ENCODE measurements at regions not wholly inside any gene's neighbourhood (a gene's known extent, or its start where the extent isn't known, plus 50 kb on each side); places are given as distances from the start of the nearest gene placed in this dataset.
"Not testable (repeated sequence)": the region's sequence is repeated elsewhere in the genome, so short reads cannot be mapped to it uniquely, and the experiment has no call there.

GRCh38 chr7:156006876-156007275 is 194.6 kb upstream of the SHH start:
- DNase-seq; H3K27ac Mint-ChIP-seq; H3K36me3 Mint-ChIP-seq (ENCODE audit: low read depth); H3K9me3 ChIP-seq (ENCODE audit: control insufficient read depth, low read length, poor library complexity, severe bottlenecking); H3K4me1 Mint-ChIP-seq; ATAC-seq: not testable (repeated sequence)
- H3K27me3 Mint-ChIP-seq, result peaks cover 15% of the 10 kb centered on the region
- H3K4me3 Mint-ChIP-seq, result peak overlapping the region; percentile 37

- H3K4me1 Mint-ChIP-seq, result peaks cover 3% of the 10 kb centered on the region
- no peak overlapping the region for H3K4me3 Mint-ChIP-seq
- ATAC-seq (no peak), DNase-seq (no peak)
- peaks cover 24% of the 10 kb centered on the region for H3K27me3 Mint-ChIP-seq
- no peaks in the 10 kb centered on the region for H3K36me3 Mint-ChIP-seq (ENCODE audit: low read depth)
- H3K27ac Mint-ChIP-seq, result no peak overlapping the region
- peaks cover 3% of the 10 kb centered on the region for H3K9me3 ChIP-seq (ENCODE audit: control insufficient read depth, low read length, poor library complexity, severe bottlenecking)
Observed at GRCh38 chr7:156006024-156006423, 193.8 kb upstream of the SHH start.

- peaks cover 3% of the 10 kb centered on the region for H3K4me1 Mint-ChIP-seq
- H3K9me3 ChIP-seq (ENCODE audit: control insufficient read depth, low read length, poor library complexity, severe bottlenecking), result peaks cover 3% of the 10 kb centered on the region
- H3K27me3 Mint-ChIP-seq, result peaks cover 32% of the 10 kb centered on the region
- no peaks in the 10 kb centered on the region for H3K36me3 Mint-ChIP-seq (ENCODE audit: low read depth)
- no peak overlapping the region for H3K4me3 Mint-ChIP-seq
- H3K27ac Mint-ChIP-seq, result no peak overlapping the region
- ATAC-seq (no peak), DNase-seq (no peak)
Observed at GRCh38 chr7:156005202-156005691, 193.0 kb upstream of the SHH start.

GRCh38 chr7:156004265-156005201 is 192.3 kb upstream of the SHH start:
- Mint-ChIP-seq H3K27ac (no peak overlapping the region), H3K27me3 (peaks cover 34% of the 10 kb centered on the region), H3K36me3 (ENCODE audit: low read depth) (no peaks in the 10 kb centered on the region), H3K4me3 (no peak overlapping the region), H3K4me1 (peaks cover 3% of the 10 kb centered on the region)
- ATAC-seq (no peak), DNase-seq (no peak)
- H3K9me3 ChIP-seq (ENCODE audit: control insufficient read depth, low read length, poor library complexity, severe bottlenecking), result no peaks in the 10 kb centered on the region

- Mint-ChIP-seq H3K36me3 (ENCODE audit: low read depth) (no peaks in the 10 kb centered on the region), H3K27me3 (peaks cover 42% of the 10 kb centered on the region), H3K4me1 (peaks cover 4% of the 10 kb centered on the region), H3K4me3 (no peak overlapping the region), H3K27ac (no peak overlapping the region)
- no peaks in the 10 kb centered on the region for H3K9me3 ChIP-seq (ENCODE audit: control insufficient read depth, low read length, poor library complexity, severe bottlenecking)
- no peak for ATAC-seq
- DNase-seq, result no peak
Observed at GRCh38 chr7:156003220-156004162, 191.2 kb upstream of the SHH start.

GRCh38 chr7:156002362-156003066 is 190.3 kb upstream of the SHH start:
- H3K4me3 Mint-ChIP-seq, result no peak overlapping the region
- H3K36me3 Mint-ChIP-seq (ENCODE audit: low read depth), result no peaks in the 10 kb centered on the region
- peaks cover 9% of the 10 kb centered on the region for H3K4me1 Mint-ChIP-seq
- ATAC-seq (no peak), DNase-seq (no peak)
- no peak overlapping the region for H3K27ac Mint-ChIP-seq
- H3K9me3 ChIP-seq (ENCODE audit: control insufficient read depth, low read length, poor library complexity, severe bottlenecking), result no peaks in the 10 kb centered on the region
- H3K27me3 Mint-ChIP-seq, result peaks cover 52% of the 10 kb centered on the region

GRCh38 chr7:156001496-156002260 is 189.4 kb upstream of the SHH start:
- no peak overlapping the region for H3K27ac Mint-ChIP-seq
- no peaks in the 10 kb centered on the region for H3K9me3 ChIP-seq (ENCODE audit: control insufficient read depth, low read length, poor library complexity, severe bottlenecking)
- peaks cover 15% of the 10 kb centered on the region for H3K4me1 Mint-ChIP-seq
- H3K36me3 Mint-ChIP-seq (ENCODE audit: low read depth), result no peaks in the 10 kb centered on the region
- no peak overlapping the region for H3K4me3 Mint-ChIP-seq
- no peak for ATAC-seq
- DNase-seq, result no peak
- peaks cover 60% of the 10 kb centered on the region for H3K27me3 Mint-ChIP-seq

- Mint-ChIP-seq H3K27ac (no peak overlapping the region), H3K4me3 (no peak overlapping the region), H3K27me3 (peaks cover 68% of the 10 kb centered on the region), H3K4me1 (peaks cover 16% of the 10 kb centered on the region), H3K36me3 (ENCODE audit: low read depth) (no peaks in the 10 kb centered on the region)
- DNase-seq, result no peak
- no peaks in the 10 kb centered on the region for H3K9me3 ChIP-seq (ENCODE audit: control insufficient read depth, low read length, poor library complexity, severe bottlenecking)
- ATAC-seq, result no peak
Observed at GRCh38 chr7:156000601-156001396, 188.5 kb upstream of the SHH start.

- no peak overlapping the region for H3K4me3 Mint-ChIP-seq
- peaks cover 1% of the 10 kb centered on the region for H3K36me3 Mint-ChIP-seq (ENCODE audit: low read depth)
- H3K27me3 Mint-ChIP-seq, result peaks cover 72% of the 10 kb centered on the region
- H3K4me1 Mint-ChIP-seq, result peaks cover 17% of the 10 kb centered on the region
- H3K9me3 ChIP-seq (ENCODE audit: control insufficient read depth, low read length, poor library complexity, severe bottlenecking), result no peaks in the 10 kb centered on the region
- H3K27ac Mint-ChIP-seq, result no peak overlapping the region
- DNase-seq (no peak), ATAC-seq (no peak)
Observed at GRCh38 chr7:155999631-156000489, 187.6 kb upstream of the SHH start.

- Mint-ChIP-seq H3K4me1 (peaks cover 19% of the 10 kb centered on the region), H3K27me3 (peaks cover 81% of the 10 kb centered on the region), H3K36me3 (ENCODE audit: low read depth) (peaks cover 10% of the 10 kb centered on the region), H3K27ac (no peak overlapping the region), H3K4me3 (no peak overlapping the region)
- H3K9me3 ChIP-seq (ENCODE audit: control insufficient read depth, low read length, poor library complexity, severe bottlenecking), result no peaks in the 10 kb centered on the region
- no peak for DNase-seq
- no peak for ATAC-seq
Observed at GRCh38 chr7:155998766-155999630, 186.7 kb upstream of the SHH start.
